ENCODE measurements at regions not wholly inside any gene's neighbourhood (a gene's known extent, or its start where the extent isn't known, plus 50 kb on each side); places are given as distances from the start of the nearest gene placed in this dataset.
A peak's percentile ranks its signal among the peaks of the same experiment; 100 is the strongest.

GRCh38 chr4:101419336-101420135 lies 72.2 kb upstream of the PPP3CA start:
- TF ChIP-seq CTCF (IDR thresholded peaks at IDR 0.05) (no peak), EZH2phosphoT487 (IDR thresholded peaks at IDR 0.05) (peak; percentile 97), EZH2 (IDR thresholded peaks at IDR 0.05) (no peak)
